GF-D8 (cell line): ENCODE measurements at regions not wholly inside any gene's neighbourhood (a gene's known extent, or its start where the extent isn't known, plus 50 kb on each side); places are given as distances from the start of the nearest gene placed in this dataset.

Experiments used
- DNase-seq: peaks from one replicate; lab custom pipeline; 2025; lab: John Stamatoyannopoulos, UW

DNA sequence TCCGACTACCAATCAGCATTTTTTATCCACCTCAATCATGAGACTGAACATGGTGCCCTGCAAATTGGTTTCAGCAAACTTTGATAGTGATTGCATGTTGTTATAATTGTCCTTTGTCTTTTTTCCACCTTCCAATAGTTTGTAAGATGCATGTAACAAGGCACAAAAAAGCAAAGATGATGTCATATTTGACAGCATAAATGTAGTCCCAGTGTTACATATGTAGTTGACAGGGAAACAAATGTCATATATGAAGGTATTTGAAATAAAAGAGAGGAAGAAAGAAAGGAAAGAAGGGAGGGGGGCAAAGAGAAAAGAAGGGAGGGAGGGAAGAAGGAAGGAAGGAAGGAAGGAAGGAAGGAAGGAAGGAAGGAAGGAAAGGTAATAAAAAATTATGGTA, 441.7 kb upstream of the CPEB2 start:
- no peak for DNase-seq

DNA sequence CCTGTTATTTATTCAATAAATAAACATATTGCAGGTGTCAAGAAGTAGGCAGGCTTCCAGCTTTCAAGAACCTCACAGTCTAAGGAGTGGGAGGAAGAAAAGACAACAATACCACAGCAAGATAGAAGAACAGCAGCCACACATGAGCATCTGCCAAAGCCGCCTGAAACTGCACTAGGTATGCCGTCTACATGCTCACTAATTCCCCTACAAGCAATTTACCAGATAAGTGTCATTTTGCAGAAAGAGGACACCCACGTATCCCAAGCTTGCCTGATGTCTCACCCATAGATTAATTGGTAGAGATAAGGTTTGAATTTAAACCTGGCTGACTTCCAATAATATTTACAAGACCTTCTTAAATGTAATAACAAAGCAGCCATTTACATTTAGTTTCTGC, 439.4 kb upstream of the CPEB2 start:
- no peak for DNase-seq

GRCh38 chr4:14564281-14564680, 438.0 kb upstream of the CPEB2 start:
- no peak for DNase-seq

GRCh38 chr4:14566518-14566917, 435.8 kb upstream of the CPEB2 start:
- no peak for DNase-seq

GRCh38 chr4:14568351-14568750, 433.9 kb upstream of the CPEB2 start:
- no peak for DNase-seq

GRCh38 chr4:14575289-14575688, 427.0 kb upstream of the CPEB2 start:
- no peak for DNase-seq

- no peak for DNase-seq
Measured at GRCh38 chr4:14575919-14576318, 426.4 kb upstream of the CPEB2 start.

- no peak for DNase-seq
Measured at GRCh38 chr4:14580061-14580460, 422.2 kb upstream of the CPEB2 start.

- DNase-seq = no peak
Measured at GRCh38 chr4:14581741-14582140, 420.5 kb upstream of the CPEB2 start.

DNA sequence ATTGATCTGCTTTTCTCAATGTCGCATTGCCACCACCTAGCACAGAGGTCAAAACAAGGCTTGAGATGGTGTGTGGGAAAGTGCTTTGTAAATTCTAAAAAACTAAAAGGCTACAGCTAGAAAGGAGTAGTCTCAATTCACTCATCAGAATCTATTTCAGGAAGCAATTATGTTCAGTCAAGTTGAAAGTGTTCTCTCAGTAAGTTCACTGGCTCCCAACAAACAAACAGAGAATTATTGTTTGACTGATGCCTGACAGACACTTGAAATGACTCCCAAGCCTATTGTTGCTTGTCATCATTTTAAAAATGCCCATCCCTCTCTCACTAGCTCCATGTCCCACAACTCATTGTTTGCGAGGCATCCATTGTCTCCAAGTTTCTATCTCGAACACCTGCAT, 419.6 kb upstream of the CPEB2 start:
- no peak for DNase-seq

GRCh38 chr4:14583331-14583730, 418.9 kb upstream of the CPEB2 start:
- no peak for DNase-seq

DNA sequence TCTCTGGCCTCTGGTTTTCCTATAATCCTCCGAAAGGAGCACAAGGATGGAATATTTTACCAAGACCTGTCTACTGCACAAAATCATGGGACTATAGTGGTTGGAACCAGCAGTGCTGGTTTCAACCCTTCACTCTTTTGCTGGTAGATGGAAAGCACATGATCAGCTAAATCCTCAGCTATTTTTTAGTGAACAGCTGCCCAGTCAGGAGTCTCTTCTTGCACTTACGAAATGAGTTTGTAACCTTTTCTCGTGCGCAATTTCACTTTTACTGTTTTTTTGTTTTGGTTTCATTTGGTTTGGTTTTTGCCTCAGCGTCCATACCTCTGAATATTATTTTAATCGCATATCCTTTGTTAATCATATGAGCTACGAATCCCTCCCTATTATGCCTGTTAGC, 418.5 kb upstream of the CPEB2 start:
- DNase-seq = no peak

GRCh38 chr4:14592950-14593349, 409.3 kb upstream of the CPEB2 start:
- DNase-seq = no peak

DNA sequence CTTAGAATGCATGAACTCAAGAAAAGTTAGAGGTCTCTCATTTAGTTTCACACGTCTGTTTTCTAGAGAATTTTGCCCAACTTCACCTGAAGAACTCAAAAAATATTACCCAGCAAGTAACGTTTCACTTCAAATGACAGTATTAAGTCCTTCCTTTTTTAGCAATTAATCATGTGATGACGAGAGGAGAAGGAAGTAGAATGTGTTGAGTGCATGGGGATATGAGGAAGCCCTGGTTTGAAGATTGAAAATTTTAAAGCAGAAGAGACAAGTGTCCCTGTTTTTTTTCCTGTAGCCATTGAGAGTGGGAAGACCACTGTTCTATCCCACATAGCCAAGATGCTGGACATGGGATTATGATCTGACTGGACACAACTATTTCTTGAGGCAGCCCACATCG, 406.3 kb upstream of the CPEB2 start:
- no peak for DNase-seq

- no peak for DNase-seq
Measured at GRCh38 chr4:14596437-14596836, 405.8 kb upstream of the CPEB2 start.

DNA sequence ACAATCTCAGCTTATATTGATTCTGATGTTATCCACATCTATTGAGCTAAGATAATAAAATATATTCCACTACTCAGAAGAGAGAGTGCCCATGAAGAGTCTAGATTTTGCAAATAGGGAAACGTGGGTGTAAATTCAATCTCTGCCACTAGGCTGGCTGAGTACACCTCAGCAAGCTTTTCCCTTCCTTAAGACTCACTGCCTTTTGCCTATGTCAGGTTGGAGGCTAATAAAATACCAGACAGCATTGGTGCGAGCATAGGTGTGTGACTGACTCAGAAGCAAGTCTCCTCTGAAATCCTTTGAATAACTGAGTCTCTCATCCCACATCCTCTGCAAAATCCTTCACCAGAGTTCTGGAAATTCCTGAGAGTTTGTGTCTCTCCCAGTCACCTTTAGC, 405.4 kb upstream of the CPEB2 start:
- DNase-seq = no peak

GRCh38 chr4:14602206-14602605, 400.1 kb upstream of the CPEB2 start:
- DNase-seq = no peak

DNA sequence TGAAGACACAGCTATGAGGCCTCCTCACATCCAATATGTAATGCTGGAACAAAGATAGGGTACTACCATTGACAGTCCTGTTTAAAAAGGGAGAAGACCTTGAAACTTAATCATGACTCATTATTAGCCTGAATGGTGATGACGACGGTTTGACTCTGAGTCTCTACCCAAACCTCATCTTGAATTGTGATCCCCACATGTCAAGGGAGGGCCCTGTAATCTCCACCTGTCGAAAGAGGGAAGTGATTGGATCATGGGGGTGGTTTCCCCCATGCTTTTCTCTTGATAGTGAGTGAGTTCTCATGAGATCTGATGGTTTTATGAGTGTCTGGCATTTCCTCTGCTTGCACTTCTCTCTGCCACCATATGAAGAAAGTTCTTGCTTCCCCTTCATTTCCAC, 395.3 kb upstream of the CPEB2 start:
- no peak for DNase-seq

DNA sequence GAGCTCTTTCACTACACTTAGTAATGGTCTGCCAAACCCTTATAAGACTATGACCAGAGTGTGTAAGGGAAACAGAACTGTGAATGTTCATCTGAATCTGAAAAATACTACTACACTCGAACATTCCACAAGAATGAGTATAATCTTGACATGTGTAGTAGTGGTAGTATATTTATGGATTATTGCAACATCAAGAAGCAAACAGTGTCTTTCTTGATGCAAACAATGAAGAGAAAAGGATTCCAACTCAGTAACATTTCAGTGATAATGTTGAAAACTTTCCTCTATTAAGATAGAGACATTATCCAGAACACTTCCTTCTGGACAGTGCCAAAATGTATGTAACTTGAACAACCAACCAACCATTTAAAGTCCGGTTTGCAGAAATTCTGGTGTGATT, 394.7 kb upstream of the CPEB2 start:
- DNase-seq = no peak

GRCh38 chr4:14608630-14609029, 393.7 kb upstream of the CPEB2 start:
- no peak for DNase-seq

GRCh38 chr4:14614840-14615239, 387.4 kb upstream of the CPEB2 start:
- no peak for DNase-seq

DNA sequence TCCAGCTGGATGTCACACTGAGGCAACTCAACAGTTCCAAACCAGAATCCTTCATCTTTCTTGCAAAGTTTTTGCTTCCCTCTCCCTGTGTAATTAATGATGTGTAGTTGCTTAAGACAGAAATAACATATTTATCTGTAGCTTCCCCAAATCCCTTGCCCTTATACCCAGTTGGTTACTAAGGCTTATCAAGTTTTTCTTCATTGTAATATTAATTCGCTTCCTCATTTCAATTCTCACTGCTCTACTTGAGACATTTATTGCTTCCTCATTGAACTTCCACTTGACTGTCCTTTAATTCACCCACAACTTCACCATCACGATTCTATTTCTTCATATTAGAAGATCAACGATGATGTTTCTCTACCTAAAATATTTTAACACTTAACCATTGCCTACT, 386.6 kb upstream of the CPEB2 start:
- DNase-seq = no peak

- DNase-seq = no peak
Measured at GRCh38 chr4:14620567-14621141, 381.6 kb upstream of the CPEB2 start.

DNA sequence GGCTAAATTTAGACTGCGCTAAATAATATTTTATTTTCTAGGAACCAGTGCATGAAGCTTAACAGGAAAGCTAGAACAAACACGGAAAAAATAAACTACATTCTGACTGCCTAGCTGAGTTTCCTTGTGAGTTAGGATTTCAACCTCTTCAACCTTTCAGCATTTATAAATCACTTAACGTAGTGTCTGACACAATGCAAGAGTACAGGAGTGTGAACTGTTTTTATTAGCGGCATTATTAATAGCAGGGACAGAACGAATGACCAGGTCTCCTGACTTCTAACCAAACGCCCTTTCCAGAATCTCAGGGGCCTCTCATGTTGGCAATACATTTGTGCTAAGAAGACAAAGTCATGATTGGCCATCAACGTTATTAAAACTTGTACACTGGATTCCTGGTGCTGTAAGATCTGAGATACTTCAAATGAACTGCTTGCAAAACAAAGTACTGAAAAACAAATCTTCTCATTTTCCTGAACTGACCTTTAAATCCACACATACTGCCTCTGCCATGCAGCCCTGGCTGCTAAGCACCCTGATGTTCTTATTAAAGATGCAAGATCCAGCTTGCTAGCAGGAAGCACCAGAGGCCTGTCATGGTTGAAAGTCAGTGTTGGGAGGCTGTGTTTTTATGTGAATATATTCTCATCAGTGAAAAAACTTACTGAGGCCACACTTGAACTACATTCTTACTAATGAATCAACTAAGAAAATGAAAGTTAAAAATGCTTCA, 380.4 kb upstream of the CPEB2 start:
- DNase-seq = no peak
